Esophagus squamous epithelium (tissue), 4 donors: ENCODE measurements at regions not wholly inside any gene's neighbourhood (a gene's known extent, or its start where the extent isn't known, plus 50 kb on each side); places are given as distances from the start of the nearest gene placed in this dataset.

Experiments
- POLR2A ChIP-seq, 4 donors: fragments of 450-650 bp; IDR thresholded peaks; one replicate each; pipeline ENCODE4 v1.6.1; 2017; ENCODE audit warnings: antibody characterized with exemption in 4 of 4, mild to moderate bottlenecking in 4 of 4, moderate library complexity in 3 of 4
- TF ChIP-seq, protein P1 (sequence below), 6 experiments: fragments of 450-650 bp in 4 of 6; fragments of 200-600 bp in 2 of 6; sonication (generic) in 2 of 6; IDR thresholded peaks; one replicate each; pipeline ENCODE4 v1.5.1; 2016 to 2019; ENCODE audit warnings: antibody characterized with exemption in 6 of 6, mild to moderate bottlenecking in 4 of 6, moderate library complexity in 4 of 6

GRCh38 chr10:131419797-131420196 lies 108.3 kb upstream of the TCERG1L start:
- TF ChIP-seq, protein P1, sequence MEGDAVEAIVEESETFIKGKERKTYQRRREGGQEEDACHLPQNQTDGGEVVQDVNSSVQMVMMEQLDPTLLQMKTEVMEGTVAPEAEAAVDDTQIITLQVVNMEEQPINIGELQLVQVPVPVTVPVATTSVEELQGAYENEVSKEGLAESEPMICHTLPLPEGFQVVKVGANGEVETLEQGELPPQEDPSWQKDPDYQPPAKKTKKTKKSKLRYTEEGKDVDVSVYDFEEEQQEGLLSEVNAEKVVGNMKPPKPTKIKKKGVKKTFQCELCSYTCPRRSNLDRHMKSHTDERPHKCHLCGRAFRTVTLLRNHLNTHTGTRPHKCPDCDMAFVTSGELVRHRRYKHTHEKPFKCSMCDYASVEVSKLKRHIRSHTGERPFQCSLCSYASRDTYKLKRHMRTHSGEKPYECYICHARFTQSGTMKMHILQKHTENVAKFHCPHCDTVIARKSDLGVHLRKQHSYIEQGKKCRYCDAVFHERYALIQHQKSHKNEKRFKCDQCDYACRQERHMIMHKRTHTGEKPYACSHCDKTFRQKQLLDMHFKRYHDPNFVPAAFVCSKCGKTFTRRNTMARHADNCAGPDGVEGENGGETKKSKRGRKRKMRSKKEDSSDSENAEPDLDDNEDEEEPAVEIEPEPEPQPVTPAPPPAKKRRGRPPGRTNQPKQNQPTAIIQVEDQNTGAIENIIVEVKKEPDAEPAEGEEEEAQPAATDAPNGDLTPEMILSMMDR (IDR thresholded peaks at IDR 0.05) = no peak
- TF ChIP-seq POLR2A (IDR thresholded peaks at IDR 0.05) = no peak
